OCI-LY3 (cell line): ENCODE measurements at regions not wholly inside any gene's neighbourhood (a gene's known extent, or its start where the extent isn't known, plus 50 kb on each side); places are given as distances from the start of the nearest gene placed in this dataset.
"Not testable (repeated sequence)": the region's sequence is repeated elsewhere in the genome, so short reads cannot be mapped to it uniquely, and the experiment has no call there.

Experiments
- H2AFZ ChIP-seq: fragments of 200-600, 300-600 bp; shearing (Covaris generic); 2 replicates; pipeline ENCODE4 v1.6.0; 2014; ENCODE audit warnings: antibody characterized with exemption, low read depth, low read length
- H3K27ac ChIP-seq: fragments of 200-600, 300-600 bp; sonication (generic); 2 replicates; pipeline ENCODE4 v1.5.1; 2014; ENCODE audit warnings: mild to moderate bottlenecking, low read length, moderate library complexity, mixed read lengths
- H3K27me3 ChIP-seq: fragments of 200-600, 300-600 bp; sonication (generic); 2 replicates; pipeline ENCODE4 v1.6.1; 2014; ENCODE audit warnings: low read depth, low read length, mixed read lengths
- H3K36me3 ChIP-seq: fragments of 200-600, 300-600 bp; sonication (generic); replicated peaks from 2 replicates; pipeline ENCODE3; 2014; ENCODE audit warnings: low read depth, low read length, mixed read lengths
- H3K4me1 ChIP-seq: fragments of 300-600, 200-600 bp; sonication (generic); 2 replicates; pipeline ENCODE4 v1.6.1; 2014; ENCODE audit warnings: low read length, mixed read lengths
- H3K4me2 ChIP-seq: fragments of 200-600, 300-600 bp; sonication (generic); 2 replicates; pipeline ENCODE4 v1.6.1; 2014; ENCODE audit warnings: low read length, mixed read lengths
- H3K4me3 ChIP-seq: fragments of 300-600, 200-600 bp; sonication (generic); 2 replicates; pipeline ENCODE4 v1.5.1; 2014; ENCODE audit warnings: antibody characterized with exemption, mild to moderate bottlenecking, low read length, moderate library complexity
- H3K79me2 ChIP-seq: fragments of 300-600, 200-600 bp; shearing (Covaris generic); 2 replicates; pipeline ENCODE4 v1.6.1; 2014; ENCODE audit warnings: mild to moderate bottlenecking, low read length, mixed read lengths
- H3K9ac ChIP-seq: fragments of 300-600, 200-600 bp; shearing (Covaris generic); 2 replicates; pipeline ENCODE4 v1.6.0; 2014; ENCODE audit warnings: mild to moderate bottlenecking, low read length, moderate library complexity
- H3K9me3 ChIP-seq: fragments of 200-600, 300-600 bp; shearing (Covaris generic); 2 replicates; pipeline ENCODE4 v1.6.1; 2014; ENCODE audit warnings: low read length, mixed read lengths; ENCODE audit not compliant: insufficient read depth
- H4K20me1 ChIP-seq: fragments of 200-600, 300-600 bp; sonication (generic); 2 replicates; pipeline ENCODE4 v1.6.1; 2016; ENCODE audit warnings: low read length, mixed read lengths; ENCODE audit not compliant: insufficient read depth
- EZH2phosphoT487 ChIP-seq: fragments of 200-600 bp; shearing (Covaris generic); IDR thresholded peaks from 2 replicates; pipeline ENCODE4 v1.6.1; 2018; ENCODE audit warnings: antibody characterized with exemption, mixed run types, low read depth
- TF ChIP-seq, protein P1 (sequence below): fragments of 200-600, 300-600 bp; sonication (generic); IDR thresholded peaks from 2 replicates; pipeline ENCODE4 v1.5.1; 2014; ENCODE audit warnings: antibody characterized with exemption, low read length, low read depth

DNA sequence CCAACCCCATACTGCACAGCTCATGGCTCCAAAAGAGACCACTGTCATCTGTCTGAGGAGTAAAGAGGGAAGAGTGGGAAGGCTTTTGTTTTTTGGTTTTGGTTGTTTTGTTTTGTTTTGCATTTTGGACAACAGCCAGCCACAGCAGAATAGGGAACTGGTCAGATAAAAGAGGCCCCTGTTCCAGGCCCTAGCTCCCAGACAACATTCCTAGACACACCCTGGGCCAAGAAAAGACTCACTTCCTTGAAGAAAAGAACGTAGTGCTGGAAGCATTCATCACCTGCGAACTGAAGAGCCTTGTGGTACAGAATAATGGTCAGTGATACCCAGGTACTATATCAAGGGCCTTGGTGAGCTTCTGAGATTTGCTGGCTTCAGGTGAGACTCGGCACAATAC is 619.4 kb upstream of the SPANXN1 start:
- Histone ChIP-seq H3K4me3 (no peak overlapping the region), H3K4me1 (peaks cover 1% of the 10 kb centered on the region; the same call in 1 of the 2 replicates), H3K27me3 (no peaks in the 10 kb centered on the region), H3K4me2 (no peak overlapping the region), H3K9me3 (no peaks in the 10 kb centered on the region), H3K9ac (no peak overlapping the region), H3K79me2 (no peaks in the 10 kb centered on the region), H2AFZ (no peak overlapping the region), H3K36me3 (peaks cover 8% of the 10 kb centered on the region), H3K27ac (no peak overlapping the region), H4K20me1 (no peaks in the 10 kb centered on the region)
- TF ChIP-seq, protein P1, sequence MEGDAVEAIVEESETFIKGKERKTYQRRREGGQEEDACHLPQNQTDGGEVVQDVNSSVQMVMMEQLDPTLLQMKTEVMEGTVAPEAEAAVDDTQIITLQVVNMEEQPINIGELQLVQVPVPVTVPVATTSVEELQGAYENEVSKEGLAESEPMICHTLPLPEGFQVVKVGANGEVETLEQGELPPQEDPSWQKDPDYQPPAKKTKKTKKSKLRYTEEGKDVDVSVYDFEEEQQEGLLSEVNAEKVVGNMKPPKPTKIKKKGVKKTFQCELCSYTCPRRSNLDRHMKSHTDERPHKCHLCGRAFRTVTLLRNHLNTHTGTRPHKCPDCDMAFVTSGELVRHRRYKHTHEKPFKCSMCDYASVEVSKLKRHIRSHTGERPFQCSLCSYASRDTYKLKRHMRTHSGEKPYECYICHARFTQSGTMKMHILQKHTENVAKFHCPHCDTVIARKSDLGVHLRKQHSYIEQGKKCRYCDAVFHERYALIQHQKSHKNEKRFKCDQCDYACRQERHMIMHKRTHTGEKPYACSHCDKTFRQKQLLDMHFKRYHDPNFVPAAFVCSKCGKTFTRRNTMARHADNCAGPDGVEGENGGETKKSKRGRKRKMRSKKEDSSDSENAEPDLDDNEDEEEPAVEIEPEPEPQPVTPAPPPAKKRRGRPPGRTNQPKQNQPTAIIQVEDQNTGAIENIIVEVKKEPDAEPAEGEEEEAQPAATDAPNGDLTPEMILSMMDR = no peak
- TF ChIP-seq EZH2phosphoT487 = no peak

DNA sequence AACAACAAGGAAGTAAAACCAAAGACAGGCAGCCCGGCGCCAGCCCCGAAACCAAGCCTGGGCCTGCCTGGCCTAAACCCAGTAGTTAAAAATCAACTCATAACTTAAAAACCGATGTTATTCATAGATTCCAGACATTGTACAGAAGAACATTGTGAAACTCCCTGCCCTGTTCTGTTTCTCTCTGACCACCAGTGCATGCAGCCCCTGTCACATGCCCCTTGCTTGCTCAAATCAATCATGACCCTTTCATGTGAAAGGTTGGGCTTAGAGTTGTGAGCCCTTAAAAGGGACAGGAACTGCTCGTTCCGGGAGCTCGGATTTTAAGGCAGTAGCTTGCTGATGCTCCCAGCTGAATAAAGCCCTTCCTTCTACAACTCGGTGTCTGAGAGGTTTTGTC is 612.9 kb upstream of the SPANXN1 start:
- not testable (repeated sequence) for H4K20me1 ChIP-seq, H3K9me3 ChIP-seq, H3K27me3 ChIP-seq, H3K79me2 ChIP-seq
- H3K4me1 ChIP-seq = peaks cover 30% of the 10 kb centered on the region
- H3K9ac ChIP-seq = peak overlapping the region; percentile 79
- H3K27ac ChIP-seq = peak overlapping the region; percentile 99
- H3K4me3 ChIP-seq = peak overlapping the region; percentile 74
- H3K4me2 ChIP-seq = peak overlapping the region; percentile 83
- peak overlapping the region; percentile 60; the same call in 1 of the 2 replicates for H2AFZ ChIP-seq
- peaks cover 15% of the 10 kb centered on the region for H3K36me3 ChIP-seq

DNA sequence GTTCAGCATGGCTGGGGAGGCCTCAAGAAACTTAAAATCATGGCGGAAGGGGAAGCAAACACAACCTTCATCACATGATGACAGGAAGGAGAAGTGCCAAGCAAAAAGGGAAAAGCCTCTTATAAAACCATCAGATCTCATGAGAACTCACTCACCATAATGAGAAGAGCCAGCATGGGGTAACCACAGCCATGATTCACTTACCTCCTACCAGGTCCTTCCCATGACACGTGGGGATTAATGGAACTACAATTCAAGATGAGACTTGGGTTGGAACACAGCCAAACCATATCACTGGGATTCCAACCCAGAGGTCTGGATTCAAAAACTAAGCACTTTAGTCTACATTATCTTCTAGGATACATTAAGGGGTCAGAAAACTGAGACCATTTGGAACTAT is 609.6 kb upstream of the SPANXN1 start:
- no peak overlapping the region for H3K4me3 ChIP-seq
- H3K4me2 ChIP-seq = no peak overlapping the region
- TF ChIP-seq EZH2phosphoT487 = no peak
- TF ChIP-seq, protein P1 = no peak
- H3K36me3 ChIP-seq = peaks cover 12% of the 10 kb centered on the region
- H3K9me3 ChIP-seq = no peaks in the 10 kb centered on the region
- H3K27ac ChIP-seq = no peak overlapping the region
- H2AFZ ChIP-seq = no peak overlapping the region
- no peaks in the 10 kb centered on the region for H4K20me1 ChIP-seq
- H3K27me3 ChIP-seq = no peaks in the 10 kb centered on the region
- no peaks in the 10 kb centered on the region for H3K79me2 ChIP-seq
- H3K4me1 ChIP-seq = peaks cover 49% of the 10 kb centered on the region
- no peak overlapping the region for H3K9ac ChIP-seq

DNA sequence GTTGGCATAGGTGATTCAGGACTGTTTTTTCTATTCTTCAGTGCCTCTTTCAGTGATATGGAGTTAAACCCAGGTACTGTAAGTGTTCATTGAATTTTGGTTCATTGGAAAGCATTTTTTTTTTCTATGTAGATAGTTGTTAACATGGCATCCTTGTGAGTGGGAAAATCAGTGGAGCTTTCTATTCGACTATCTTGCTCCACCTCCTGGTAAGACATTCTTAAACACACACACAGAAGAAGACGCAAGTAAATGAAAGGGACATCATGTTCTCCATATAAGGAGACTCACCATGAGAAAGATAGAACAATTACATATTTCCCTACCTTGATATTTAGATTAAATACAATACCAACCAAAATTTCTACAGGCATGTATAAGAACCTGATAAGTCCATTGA is 598.5 kb upstream of the SPANXN1 start:
- no peak overlapping the region for H3K4me2 ChIP-seq
- no peaks in the 10 kb centered on the region for H3K9me3 ChIP-seq
- no peak overlapping the region; the same call in 1 of the 2 replicates for H3K27ac ChIP-seq
- peak overlapping the region; percentile 81 for H2AFZ ChIP-seq
- no peaks in the 10 kb centered on the region for H4K20me1 ChIP-seq
- no peaks in the 10 kb centered on the region for H3K36me3 ChIP-seq
- H3K9ac ChIP-seq = peak overlapping the region; percentile 13; the same call in 1 of the 2 replicates
- TF ChIP-seq, protein P1 = peak; percentile 40
- no peak for TF ChIP-seq EZH2phosphoT487
- H3K4me3 ChIP-seq = no peak overlapping the region
- H3K79me2 ChIP-seq = no peaks in the 10 kb centered on the region
- no peaks in the 10 kb centered on the region for H3K27me3 ChIP-seq
- peaks cover 9% of the 10 kb centered on the region; the same call in 1 of the 2 replicates for H3K4me1 ChIP-seq

DNA sequence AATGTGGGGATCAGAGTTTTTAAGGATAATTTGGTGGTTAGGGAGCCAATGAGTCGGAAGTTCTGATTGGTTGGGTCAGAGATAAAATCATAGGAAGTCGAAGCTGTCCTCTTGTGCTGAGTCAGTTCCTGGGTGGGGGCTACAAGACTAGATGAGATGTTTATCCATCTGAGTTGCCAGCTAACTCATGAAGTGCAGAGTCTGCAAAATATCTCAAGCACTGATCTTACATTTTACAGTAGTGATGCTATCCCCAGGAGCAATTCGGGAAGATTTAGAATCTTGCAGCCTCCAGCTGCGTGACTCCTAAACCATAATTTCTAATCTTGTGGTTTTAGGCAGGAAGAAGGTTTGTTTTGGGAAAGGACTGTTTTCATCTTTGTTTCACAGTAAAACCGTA is 565.8 kb upstream of the SPANXN1 start:
- Histone ChIP-seq H3K4me1 (peaks cover 5% of the 10 kb centered on the region; the same call in 1 of the 2 replicates), H3K4me2 (no peak overlapping the region), H3K36me3 (no peaks in the 10 kb centered on the region), H3K79me2 (no peaks in the 10 kb centered on the region), H2AFZ (no peak overlapping the region), H3K9me3 (no peaks in the 10 kb centered on the region), H3K27me3 (no peaks in the 10 kb centered on the region), H3K4me3 (no peak overlapping the region), H3K9ac (no peak overlapping the region), H3K27ac (no peak overlapping the region), H4K20me1 (no peaks in the 10 kb centered on the region)
- TF ChIP-seq, protein P1 = no peak
- no peak for TF ChIP-seq EZH2phosphoT487
